ENCODE measurements at regions not wholly inside any gene's neighbourhood (a gene's known extent, or its start where the extent isn't known, plus 50 kb on each side); places are given as distances from the start of the nearest gene placed in this dataset.

DNA sequence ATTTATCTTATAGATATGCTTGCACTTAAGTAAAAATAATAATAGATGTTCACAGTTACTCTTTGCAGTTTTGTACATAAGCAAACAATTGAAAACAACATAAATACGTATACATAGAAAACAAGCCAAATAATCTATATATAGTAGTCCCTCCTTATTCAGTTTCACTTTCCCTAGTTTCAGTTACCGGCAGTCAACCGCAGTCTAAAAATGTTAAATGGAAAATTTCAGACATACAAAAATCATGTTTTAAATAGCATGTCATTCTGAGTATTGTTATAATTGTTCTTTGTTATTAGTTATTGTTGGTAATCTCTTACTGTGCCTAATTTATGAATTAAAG, 262.0 kb downstream of the CGGBP1 start:
- no peak for TF ChIP-seq POLR2A (IDR thresholded peaks at IDR 0.05)
- TF ChIP-seq, protein P1, sequence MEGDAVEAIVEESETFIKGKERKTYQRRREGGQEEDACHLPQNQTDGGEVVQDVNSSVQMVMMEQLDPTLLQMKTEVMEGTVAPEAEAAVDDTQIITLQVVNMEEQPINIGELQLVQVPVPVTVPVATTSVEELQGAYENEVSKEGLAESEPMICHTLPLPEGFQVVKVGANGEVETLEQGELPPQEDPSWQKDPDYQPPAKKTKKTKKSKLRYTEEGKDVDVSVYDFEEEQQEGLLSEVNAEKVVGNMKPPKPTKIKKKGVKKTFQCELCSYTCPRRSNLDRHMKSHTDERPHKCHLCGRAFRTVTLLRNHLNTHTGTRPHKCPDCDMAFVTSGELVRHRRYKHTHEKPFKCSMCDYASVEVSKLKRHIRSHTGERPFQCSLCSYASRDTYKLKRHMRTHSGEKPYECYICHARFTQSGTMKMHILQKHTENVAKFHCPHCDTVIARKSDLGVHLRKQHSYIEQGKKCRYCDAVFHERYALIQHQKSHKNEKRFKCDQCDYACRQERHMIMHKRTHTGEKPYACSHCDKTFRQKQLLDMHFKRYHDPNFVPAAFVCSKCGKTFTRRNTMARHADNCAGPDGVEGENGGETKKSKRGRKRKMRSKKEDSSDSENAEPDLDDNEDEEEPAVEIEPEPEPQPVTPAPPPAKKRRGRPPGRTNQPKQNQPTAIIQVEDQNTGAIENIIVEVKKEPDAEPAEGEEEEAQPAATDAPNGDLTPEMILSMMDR (IDR thresholded peaks at IDR 0.05): no peak
- Histone ChIP-seq H3K9me3 (no peaks in the 10 kb centered on the region), H3K4me1 (peaks cover 16% of the 10 kb centered on the region), H3K4me3 (no peak overlapping the region), H3K27ac (no peak overlapping the region), H3K27me3 (no peaks in the 10 kb centered on the region), H3K36me3 (replicated peaks in 1 of 2; ENCODE audit: insufficient read depth in 1 of 2, low read depth in 2 of 2) (no peaks in the 10 kb centered on the region)
- DNase-seq: no peak
- intact Hi-C loops (cut with DNase I): no loop called here
- 66 to 80% methylated on average over 3 of the region's 3 CpGs for WGBS, 2 donors
- no peak for ATAC-seq

DNA sequence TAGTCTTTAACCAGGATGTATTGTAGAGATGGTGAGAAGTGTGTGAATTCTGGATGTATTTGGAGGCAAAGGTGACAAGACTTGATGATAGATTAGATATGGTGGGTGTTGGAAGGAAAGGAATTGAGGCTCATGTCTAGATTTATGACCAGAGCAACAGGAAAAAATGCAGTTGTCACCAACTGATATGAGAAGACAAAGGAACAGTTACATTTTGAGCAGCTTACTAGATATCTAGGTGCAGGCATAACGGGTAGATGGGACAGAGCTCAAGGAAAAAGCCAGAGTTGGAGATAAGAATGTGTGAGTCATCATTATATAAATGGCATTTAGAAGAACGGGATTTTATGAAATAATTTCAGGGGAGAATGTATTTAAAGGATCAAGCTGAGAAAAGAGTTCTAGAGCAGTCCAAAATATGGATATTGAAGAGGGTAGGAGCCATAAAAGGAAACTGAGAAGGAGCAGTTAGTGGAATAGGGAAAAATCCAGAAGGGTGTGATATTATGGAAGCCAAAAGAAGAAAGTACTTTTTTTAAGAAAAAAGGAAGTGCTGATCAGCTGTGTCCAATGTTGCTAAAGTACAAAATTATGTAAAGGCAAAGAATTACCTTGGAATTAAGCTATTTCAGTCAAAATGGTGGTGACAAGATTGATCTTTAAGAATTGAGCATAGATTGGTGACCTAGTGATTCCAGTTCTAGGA, 262.5 kb downstream of the CGGBP1 start:
- H3K36me3 ChIP-seq (replicated peaks in 1 of 2; ENCODE audit: insufficient read depth in 1 of 2, low read depth in 2 of 2): no peaks in the 10 kb centered on the region
- H3K9me3 ChIP-seq: no peaks in the 10 kb centered on the region
- H3K4me1 ChIP-seq: peaks cover 16% of the 10 kb centered on the region
- 15 to 17% methylated on average over 2 of the region's 2 CpGs for WGBS, 2 donors
- peaks cover 0 to 2% of the 10 kb centered on the region in 2 donors for H3K27me3 ChIP-seq
- H3K27ac ChIP-seq: no peak overlapping the region
- no peak for DNase-seq
- TF ChIP-seq, protein P1 (IDR thresholded peaks at IDR 0.05): no peak
- no peak for TF ChIP-seq POLR2A (IDR thresholded peaks at IDR 0.05)
- intact Hi-C loops (cut with DNase I): no loop called here
- no peak overlapping the region for H3K4me3 ChIP-seq
- ATAC-seq: no peak

GRCh38 chr3:87795701-87796100, 263.1 kb downstream of the CGGBP1 start:
- intact Hi-C loops (cut with DNase I): no loop called here
- TF ChIP-seq POLR2A (IDR thresholded peaks at IDR 0.05): no peak
- TF ChIP-seq, protein P1 (IDR thresholded peaks at IDR 0.05): no peak
- DNase-seq: no peak
- no peak for ATAC-seq
- Histone ChIP-seq H3K4me3 (no peak overlapping the region), H3K9me3 (no peaks in the 10 kb centered on the region), H3K4me1 (peaks cover 16% of the 10 kb centered on the region), H3K27ac (no peak overlapping the region), H3K36me3 (replicated peaks in 1 of 2; ENCODE audit: insufficient read depth in 1 of 2, low read depth in 2 of 2) (no peaks in the 10 kb centered on the region), H3K27me3 (peaks cover 0 to 4% of the 10 kb centered on the region in 2 donors)
- 38 to 53% methylated on average over 1 of the region's 1 CpG for WGBS, 2 donors

DNA sequence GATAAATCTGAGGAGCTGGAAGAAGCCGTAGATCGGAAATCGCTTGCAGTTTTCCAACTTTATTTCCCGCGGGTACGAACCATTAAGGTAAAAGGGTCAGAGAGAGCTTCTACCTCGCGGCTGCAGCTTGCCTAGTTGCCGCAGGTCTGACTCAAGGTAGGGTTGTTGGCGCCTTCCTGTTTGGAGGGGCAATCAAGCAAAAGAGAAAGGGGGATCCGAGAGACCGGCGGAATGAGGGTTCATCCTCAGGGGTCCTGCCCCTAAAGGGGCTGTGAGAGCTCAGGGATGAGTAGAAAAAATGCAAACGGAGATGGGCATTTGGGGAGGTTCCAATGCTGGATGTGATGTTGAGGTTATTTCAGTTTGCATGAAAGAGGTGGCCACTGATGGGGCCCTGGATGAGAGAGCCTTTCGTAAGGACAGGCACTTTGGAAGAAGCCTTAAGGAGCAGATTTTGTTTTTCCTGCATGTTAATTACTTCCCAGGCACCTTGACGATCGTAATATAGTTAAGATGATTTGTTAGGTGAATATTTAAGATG, 265.4 kb downstream of the CGGBP1 start:
- Histone ChIP-seq H3K27ac (peak overlapping the region in 1 of 4 donors; percentile 8), H3K4me1 (peaks cover 16% of the 10 kb centered on the region), H3K4me3 (no peak overlapping the region), H3K27me3 (peaks cover 0 to 4% of the 10 kb centered on the region in 2 donors), H3K9me3 (no peaks in the 10 kb centered on the region), H3K36me3 (replicated peaks in 1 of 2; ENCODE audit: insufficient read depth in 1 of 2, low read depth in 2 of 2) (no peaks in the 10 kb centered on the region)
- DNase-seq: peak in 1 of 4 donors; percentile 31
- TF ChIP-seq POLR2A (IDR thresholded peaks at IDR 0.05): no peak
- TF ChIP-seq, protein P1 (IDR thresholded peaks at IDR 0.05): no peak
- ATAC-seq: peak; percentile 45
- intact Hi-C loops (cut with DNase I): no loop called here
- 7 to 11% methylated on average over 17 of the region's 17 CpGs for WGBS, 2 donors

Data from body of pancreas (tissue), 4 donors.